ENCODE measurements at regions not wholly inside any gene's neighbourhood (a gene's known extent, or its start where the extent isn't known, plus 50 kb on each side); places are given as distances from the start of the nearest gene placed in this dataset.

DNA sequence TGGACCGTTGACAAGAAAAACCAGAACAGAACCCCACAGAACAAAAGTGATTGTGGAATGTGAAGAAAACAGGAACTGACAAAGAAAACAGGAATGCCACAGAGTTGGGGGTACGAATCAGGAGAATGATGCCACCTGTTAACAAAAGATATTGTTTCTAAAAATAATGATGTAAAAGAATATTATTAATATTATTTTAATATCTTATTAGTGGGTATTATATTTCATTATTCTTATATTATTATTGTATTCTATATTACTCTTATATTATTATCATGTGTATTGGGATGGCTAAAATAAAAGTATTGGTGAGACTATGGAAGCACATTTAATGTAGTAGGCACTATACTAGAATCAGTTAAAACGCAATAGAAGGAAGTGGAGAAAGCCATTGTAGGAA is 659.0 kb upstream of the PCDH15 start:
- no peak overlapping the region for H3K4me3 ChIP-seq (ENCODE audit: control insufficient read depth, low read depth, low read length)
- TF ChIP-seq, protein P1, sequence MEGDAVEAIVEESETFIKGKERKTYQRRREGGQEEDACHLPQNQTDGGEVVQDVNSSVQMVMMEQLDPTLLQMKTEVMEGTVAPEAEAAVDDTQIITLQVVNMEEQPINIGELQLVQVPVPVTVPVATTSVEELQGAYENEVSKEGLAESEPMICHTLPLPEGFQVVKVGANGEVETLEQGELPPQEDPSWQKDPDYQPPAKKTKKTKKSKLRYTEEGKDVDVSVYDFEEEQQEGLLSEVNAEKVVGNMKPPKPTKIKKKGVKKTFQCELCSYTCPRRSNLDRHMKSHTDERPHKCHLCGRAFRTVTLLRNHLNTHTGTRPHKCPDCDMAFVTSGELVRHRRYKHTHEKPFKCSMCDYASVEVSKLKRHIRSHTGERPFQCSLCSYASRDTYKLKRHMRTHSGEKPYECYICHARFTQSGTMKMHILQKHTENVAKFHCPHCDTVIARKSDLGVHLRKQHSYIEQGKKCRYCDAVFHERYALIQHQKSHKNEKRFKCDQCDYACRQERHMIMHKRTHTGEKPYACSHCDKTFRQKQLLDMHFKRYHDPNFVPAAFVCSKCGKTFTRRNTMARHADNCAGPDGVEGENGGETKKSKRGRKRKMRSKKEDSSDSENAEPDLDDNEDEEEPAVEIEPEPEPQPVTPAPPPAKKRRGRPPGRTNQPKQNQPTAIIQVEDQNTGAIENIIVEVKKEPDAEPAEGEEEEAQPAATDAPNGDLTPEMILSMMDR (conservative IDR thresholded peaks at IDR 0.05; ENCODE audit: control insufficient read depth, insufficient read depth, low read depth, low read length): no peak
- no peak for DNase-seq (ENCODE audit: low read depth)

DNA sequence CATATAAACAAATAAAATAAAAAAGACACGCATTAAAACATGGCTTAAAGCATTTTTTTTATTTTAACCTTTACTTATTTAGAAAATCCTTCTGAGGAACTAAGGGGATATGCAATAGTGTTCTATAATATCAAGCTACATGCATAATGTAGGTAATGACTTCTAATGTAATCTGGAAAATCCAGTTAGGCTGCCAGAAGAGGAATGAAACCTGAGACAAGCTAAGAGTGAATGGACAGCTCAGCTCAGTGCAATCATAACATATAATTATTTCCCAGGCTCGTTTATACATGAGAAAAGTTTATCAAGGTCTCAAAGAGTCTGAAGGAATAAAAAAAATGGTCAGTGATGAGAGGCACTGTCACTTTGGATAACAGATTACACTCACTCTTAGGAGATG is 649.0 kb upstream of the PCDH15 start:
- TF ChIP-seq, protein P1 (conservative IDR thresholded peaks at IDR 0.05; ENCODE audit: control insufficient read depth, insufficient read depth, low read depth, low read length): no peak
- no peak overlapping the region for H3K4me3 ChIP-seq (ENCODE audit: control insufficient read depth, low read depth, low read length)
- no peak for DNase-seq (ENCODE audit: low read depth)

DNA sequence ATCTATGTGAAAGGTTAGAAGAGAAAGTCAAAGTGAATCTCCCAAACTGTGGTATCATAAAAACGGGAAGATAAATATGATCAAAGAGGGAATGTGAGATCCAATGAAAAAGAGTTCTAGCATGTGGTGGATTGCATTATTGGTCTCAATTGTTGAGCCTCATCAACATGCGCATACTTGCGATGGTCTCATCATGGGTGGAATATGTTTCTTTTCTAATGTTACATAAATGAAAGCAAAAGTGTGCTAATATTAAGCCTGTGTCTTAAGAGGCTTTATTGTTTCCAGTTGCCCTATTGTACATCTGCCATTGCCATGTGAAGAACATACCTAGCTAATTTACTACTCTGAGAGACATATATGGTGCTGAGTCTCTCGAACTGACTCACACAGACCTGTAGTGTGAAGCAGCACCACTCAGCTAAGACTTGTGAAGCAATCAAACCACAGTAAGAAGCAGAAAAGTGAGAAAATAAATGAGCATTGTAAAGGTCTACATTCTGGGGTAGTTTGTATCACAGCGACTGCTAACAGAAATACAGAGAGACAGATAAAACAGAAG is 645.5 kb upstream of the PCDH15 start:
- no peak overlapping the region for H3K4me3 ChIP-seq (ENCODE audit: control insufficient read depth, low read depth, low read length)
- DNase-seq (ENCODE audit: low read depth): no peak
- TF ChIP-seq, protein P1 (conservative IDR thresholded peaks at IDR 0.05; ENCODE audit: control insufficient read depth, insufficient read depth, low read depth, low read length): no peak

DNA sequence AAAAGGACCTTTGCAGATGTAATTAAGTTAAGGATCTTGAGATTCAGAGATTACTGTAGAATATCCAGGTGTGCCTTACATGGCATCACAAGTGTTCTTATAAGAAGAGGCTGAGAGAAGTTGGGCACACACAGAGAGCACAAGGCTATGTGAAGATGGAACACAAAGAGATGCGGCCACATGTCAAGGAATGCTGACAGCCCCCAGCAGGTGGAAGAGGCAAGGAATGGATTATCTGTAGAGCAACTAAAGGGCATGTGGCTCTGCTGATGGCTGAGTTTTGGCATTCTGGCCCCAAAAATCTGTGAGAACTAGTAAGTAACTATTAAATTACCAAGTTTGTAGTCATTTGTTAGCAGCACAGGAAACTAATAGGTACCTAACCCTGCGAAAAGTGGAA is 640.7 kb upstream of the PCDH15 start:
- no peak overlapping the region for H3K4me3 ChIP-seq (ENCODE audit: control insufficient read depth, low read depth, low read length)
- TF ChIP-seq, protein P1 (conservative IDR thresholded peaks at IDR 0.05; ENCODE audit: control insufficient read depth, insufficient read depth, low read depth, low read length): no peak
- DNase-seq (ENCODE audit: low read depth): no peak

DNA sequence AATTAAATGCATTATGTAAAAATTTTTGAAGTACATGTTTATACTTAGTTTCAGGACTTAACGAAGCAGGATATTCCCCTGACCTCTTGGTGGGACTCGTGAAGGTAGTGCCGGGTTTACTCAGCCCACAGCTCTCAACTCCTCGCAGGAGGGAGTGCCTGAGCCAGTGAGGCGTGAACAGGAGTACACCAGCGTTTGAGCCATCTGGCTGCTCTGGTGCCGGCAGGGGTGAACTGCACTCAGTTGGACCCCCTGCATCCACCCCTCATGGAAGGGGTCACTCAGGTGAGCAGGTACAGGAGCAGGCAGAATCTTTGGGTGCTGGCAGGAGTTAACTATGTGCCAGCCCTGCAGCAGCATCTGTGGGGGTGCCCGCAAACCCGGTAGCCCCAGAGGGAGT is 625.1 kb upstream of the PCDH15 start:
- TF ChIP-seq, protein P1 (conservative IDR thresholded peaks at IDR 0.05; ENCODE audit: control insufficient read depth, insufficient read depth, low read depth, low read length): no peak
- no peak overlapping the region for H3K4me3 ChIP-seq (ENCODE audit: control insufficient read depth, low read depth, low read length)
- DNase-seq (ENCODE audit: low read depth): no peak

DNA sequence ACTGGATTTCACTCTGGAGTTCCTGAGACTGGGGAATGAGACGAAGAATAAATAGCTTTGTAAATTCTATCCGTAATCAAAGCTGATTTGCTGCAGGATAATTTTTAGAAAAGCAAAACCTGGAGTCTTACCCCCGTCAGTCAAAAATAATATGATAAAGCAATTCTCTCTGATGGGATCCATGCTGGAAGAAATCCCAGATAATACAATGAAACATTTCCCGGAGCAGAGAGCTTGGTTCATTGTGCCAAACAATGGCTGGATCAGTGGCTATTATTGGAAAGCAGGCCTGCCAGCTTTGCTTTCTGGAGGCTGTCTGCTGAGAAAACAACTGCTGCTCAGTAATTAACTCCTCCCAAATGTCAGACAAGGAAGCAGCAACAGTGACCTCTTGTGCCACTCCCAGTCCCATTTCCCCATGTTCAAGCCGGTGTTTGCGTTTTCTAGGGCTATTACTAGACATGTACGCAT is 609.4 kb upstream of the PCDH15 start:
- TF ChIP-seq, protein P1 (conservative IDR thresholded peaks at IDR 0.05; ENCODE audit: control insufficient read depth, insufficient read depth, low read depth, low read length): no peak
- DNase-seq (ENCODE audit: low read depth): peak; percentile 12
- no peak overlapping the region for H3K4me3 ChIP-seq (ENCODE audit: control insufficient read depth, low read depth, low read length)

DNA sequence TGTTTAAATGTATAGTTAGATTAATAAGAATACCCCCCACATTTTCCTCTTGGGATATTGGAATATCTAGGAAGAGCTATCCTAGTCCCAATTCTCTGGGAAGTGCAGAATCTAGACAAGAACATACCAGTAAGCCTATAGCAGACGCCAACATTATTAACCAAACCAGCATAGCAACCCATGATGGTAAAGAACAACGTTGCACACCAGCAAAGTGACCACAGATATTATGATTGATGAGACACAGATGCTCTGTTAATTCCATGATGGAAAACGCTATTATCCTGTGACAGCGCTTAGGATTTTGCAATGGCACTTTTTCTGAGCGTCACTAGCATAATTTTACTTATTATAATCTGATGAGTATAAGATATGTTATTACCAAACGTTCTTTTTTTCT is 603.1 kb upstream of the PCDH15 start:
- TF ChIP-seq, protein P1 (conservative IDR thresholded peaks at IDR 0.05; ENCODE audit: control insufficient read depth, insufficient read depth, low read depth, low read length): no peak
- no peak for DNase-seq (ENCODE audit: low read depth)
- H3K4me3 ChIP-seq (ENCODE audit: control insufficient read depth, low read depth, low read length): no peak overlapping the region

All from fibroblast of mammary gland (primary cell).